ENCODE measurements at regions not wholly inside any gene's neighbourhood (a gene's known extent, or its start where the extent isn't known, plus 50 kb on each side); places are given as distances from the start of the nearest gene placed in this dataset.

DNA sequence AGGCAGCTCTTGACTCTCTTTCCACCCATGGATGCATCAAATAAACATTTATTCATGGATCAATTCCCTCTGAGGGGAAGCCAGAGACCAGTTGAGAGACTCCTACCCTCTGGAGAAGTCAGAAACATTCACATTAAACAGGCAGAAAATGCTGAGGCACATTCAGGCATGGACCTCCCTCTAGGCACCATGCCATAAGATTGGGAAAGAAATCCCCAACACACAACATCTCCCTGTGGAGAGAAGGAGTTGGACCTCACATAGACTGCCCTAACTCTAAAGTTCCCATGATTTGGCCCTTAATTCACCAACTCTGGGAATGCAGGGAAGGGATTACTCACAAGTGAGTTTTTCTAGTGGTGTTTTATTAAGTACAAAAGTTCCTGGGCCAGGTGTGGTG, 415.3 kb upstream of the C1orf87 start:
- TF ChIP-seq, protein P1, sequence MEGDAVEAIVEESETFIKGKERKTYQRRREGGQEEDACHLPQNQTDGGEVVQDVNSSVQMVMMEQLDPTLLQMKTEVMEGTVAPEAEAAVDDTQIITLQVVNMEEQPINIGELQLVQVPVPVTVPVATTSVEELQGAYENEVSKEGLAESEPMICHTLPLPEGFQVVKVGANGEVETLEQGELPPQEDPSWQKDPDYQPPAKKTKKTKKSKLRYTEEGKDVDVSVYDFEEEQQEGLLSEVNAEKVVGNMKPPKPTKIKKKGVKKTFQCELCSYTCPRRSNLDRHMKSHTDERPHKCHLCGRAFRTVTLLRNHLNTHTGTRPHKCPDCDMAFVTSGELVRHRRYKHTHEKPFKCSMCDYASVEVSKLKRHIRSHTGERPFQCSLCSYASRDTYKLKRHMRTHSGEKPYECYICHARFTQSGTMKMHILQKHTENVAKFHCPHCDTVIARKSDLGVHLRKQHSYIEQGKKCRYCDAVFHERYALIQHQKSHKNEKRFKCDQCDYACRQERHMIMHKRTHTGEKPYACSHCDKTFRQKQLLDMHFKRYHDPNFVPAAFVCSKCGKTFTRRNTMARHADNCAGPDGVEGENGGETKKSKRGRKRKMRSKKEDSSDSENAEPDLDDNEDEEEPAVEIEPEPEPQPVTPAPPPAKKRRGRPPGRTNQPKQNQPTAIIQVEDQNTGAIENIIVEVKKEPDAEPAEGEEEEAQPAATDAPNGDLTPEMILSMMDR (IDR thresholded peaks at IDR 0.05): no peak
- TF ChIP-seq PRRX2 (CRISPR knock-in tag; IDR thresholded peaks at IDR 0.05): no peak
- TF ChIP-seq, protein P2, sequence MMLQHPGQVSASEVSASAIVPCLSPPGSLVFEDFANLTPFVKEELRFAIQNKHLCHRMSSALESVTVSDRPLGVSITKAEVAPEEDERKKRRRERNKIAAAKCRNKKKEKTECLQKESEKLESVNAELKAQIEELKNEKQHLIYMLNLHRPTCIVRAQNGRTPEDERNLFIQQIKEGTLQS (CRISPR knock-in tag; conservative IDR thresholded peaks at IDR 0.05): no peak
- TF ChIP-seq, protein P3, sequence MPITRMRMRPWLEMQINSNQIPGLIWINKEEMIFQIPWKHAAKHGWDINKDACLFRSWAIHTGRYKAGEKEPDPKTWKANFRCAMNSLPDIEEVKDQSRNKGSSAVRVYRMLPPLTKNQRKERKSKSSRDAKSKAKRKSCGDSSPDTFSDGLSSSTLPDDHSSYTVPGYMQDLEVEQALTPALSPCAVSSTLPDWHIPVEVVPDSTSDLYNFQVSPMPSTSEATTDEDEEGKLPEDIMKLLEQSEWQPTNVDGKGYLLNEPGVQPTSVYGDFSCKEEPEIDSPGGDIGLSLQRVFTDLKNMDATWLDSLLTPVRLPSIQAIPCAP (CRISPR knock-in tag; IDR thresholded peaks at IDR 0.05): no peak
- TF ChIP-seq, protein P4, sequence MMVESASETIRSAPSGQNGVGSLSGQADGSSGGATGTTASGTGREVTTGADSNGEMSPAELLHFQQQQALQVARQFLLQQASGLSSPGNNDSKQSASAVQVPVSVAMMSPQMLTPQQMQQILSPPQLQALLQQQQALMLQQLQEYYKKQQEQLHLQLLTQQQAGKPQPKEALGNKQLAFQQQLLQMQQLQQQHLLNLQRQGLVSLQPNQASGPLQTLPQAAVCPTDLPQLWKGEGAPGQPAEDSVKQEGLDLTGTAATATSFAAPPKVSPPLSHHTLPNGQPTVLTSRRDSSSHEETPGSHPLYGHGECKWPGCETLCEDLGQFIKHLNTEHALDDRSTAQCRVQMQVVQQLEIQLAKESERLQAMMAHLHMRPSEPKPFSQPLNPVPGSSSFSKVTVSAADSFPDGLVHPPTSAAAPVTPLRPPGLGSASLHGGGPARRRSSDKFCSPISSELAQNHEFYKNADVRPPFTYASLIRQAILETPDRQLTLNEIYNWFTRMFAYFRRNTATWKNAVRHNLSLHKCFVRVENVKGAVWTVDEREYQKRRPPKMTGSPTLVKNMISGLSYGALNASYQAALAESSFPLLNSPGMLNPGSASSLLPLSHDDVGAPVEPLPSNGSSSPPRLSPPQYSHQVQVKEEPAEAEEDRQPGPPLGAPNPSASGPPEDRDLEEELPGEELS (CRISPR knock-in tag; IDR thresholded peaks at IDR 0.05): no peak
- TF ChIP-seq, protein P5, sequence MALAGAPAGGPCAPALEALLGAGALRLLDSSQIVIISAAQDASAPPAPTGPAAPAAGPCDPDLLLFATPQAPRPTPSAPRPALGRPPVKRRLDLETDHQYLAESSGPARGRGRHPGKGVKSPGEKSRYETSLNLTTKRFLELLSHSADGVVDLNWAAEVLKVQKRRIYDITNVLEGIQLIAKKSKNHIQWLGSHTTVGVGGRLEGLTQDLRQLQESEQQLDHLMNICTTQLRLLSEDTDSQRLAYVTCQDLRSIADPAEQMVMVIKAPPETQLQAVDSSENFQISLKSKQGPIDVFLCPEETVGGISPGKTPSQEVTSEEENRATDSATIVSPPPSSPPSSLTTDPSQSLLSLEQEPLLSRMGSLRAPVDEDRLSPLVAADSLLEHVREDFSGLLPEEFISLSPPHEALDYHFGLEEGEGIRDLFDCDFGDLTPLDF (CRISPR knock-in tag; IDR thresholded peaks at IDR 0.05): no peak
- TF ChIP-seq, protein P6, sequence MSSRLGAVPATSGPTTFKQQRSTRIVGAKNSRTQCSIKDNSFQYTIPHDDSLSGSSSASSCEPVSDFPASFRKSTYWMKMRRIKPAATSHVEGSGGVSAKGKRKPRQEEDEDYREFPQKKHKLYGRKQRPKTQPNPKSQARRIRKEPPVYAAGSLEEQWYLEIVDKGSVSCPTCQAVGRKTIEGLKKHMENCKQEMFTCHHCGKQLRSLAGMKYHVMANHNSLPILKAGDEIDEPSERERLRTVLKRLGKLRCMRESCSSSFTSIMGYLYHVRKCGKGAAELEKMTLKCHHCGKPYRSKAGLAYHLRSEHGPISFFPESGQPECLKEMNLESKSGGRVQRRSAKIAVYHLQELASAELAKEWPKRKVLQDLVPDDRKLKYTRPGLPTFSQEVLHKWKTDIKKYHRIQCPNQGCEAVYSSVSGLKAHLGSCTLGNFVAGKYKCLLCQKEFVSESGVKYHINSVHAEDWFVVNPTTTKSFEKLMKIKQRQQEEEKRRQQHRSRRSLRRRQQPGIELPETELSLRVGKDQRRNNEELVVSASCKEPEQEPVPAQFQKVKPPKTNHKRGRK (CRISPR knock-in tag; IDR thresholded peaks at IDR 0.05; ENCODE audit: borderline replicate concordance): no peak
- TF ChIP-seq NFYB (CRISPR knock-in tag; conservative IDR thresholded peaks at IDR 0.05; ENCODE audit: low read depth): no peak
- TF ChIP-seq, protein P7, sequence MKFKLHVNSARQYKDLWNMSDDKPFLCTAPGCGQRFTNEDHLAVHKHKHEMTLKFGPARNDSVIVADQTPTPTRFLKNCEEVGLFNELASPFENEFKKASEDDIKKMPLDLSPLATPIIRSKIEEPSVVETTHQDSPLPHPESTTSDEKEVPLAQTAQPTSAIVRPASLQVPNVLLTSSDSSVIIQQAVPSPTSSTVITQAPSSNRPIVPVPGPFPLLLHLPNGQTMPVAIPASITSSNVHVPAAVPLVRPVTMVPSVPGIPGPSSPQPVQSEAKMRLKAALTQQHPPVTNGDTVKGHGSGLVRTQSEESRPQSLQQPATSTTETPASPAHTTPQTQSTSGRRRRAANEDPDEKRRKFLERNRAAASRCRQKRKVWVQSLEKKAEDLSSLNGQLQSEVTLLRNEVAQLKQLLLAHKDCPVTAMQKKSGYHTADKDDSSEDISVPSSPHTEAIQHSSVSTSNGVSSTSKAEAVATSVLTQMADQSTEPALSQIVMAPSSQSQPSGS (CRISPR knock-in tag; IDR thresholded peaks at IDR 0.05; ENCODE audit: borderline replicate concordance, low read depth): no peak
- TF ChIP-seq, protein P8, sequence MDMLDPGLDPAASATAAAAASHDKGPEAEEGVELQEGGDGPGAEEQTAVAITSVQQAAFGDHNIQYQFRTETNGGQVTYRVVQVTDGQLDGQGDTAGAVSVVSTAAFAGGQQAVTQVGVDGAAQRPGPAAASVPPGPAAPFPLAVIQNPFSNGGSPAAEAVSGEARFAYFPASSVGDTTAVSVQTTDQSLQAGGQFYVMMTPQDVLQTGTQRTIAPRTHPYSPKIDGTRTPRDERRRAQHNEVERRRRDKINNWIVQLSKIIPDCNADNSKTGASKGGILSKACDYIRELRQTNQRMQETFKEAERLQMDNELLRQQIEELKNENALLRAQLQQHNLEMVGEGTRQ (CRISPR knock-in tag; IDR thresholded peaks at IDR 0.05): no peak
- no peak for TF ChIP-seq GTF2I (CRISPR knock-in tag; conservative IDR thresholded peaks at IDR 0.05)
- TF ChIP-seq, protein P9, sequence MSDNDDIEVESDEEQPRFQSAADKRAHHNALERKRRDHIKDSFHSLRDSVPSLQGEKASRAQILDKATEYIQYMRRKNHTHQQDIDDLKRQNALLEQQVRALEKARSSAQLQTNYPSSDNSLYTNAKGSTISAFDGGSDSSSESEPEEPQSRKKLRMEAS (CRISPR knock-in tag; IDR thresholded peaks at IDR 0.05): no peak
